ENCODE measurements at regions not wholly inside any gene's neighbourhood (a gene's known extent, or its start where the extent isn't known, plus 50 kb on each side); places are given as distances from the start of the nearest gene placed in this dataset.

DNA sequence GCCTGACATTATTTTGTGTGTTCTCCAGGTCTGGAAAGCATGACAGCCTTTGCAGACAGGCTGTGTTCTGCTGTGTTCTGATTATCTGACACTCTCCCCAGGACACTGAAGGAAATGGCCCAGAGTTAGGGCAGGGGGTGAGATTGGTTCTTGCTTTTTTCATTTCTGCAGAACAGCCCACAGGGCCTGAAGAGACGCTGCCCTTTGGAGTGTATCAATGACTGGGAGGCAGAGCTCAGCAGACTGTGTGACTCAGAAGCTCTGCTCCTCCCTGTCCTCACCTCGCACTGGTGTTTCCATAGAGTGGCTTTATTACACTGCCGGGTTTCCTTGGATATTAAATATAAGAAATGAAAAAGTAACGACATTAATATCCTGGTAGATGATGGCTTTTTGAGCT is 523.6 kb downstream of the NTRK3 start:
- TF ChIP-seq GATA2 (IDR thresholded peaks at IDR 0.05; ENCODE audit: low read depth, low read length) (no peak), GATA3 (IDR thresholded peaks at IDR 0.05; ENCODE audit: low read depth, low read length) (no peak)

All from SH-SY5Y (cell line).